Kidney tubule cell (primary cell): ENCODE measurements at regions not wholly inside any gene's neighbourhood (a gene's known extent, or its start where the extent isn't known, plus 50 kb on each side); places are given as distances from the start of the nearest gene placed in this dataset.

Source experiments
- DNase-seq: peaks from one replicate; pipeline ENCODE4 v3.0.0-alpha.2; 2018; ENCODE audit warnings: low spot score

- DNase-seq: no peak
Measured at GRCh38 chr10:94043431-94043990, 49.8 kb downstream of the PLCE1 start.

GRCh38 chr10:94046098-94046497 is 52.4 kb downstream of the PLCE1 start:
- DNase-seq: no peak

DNA sequence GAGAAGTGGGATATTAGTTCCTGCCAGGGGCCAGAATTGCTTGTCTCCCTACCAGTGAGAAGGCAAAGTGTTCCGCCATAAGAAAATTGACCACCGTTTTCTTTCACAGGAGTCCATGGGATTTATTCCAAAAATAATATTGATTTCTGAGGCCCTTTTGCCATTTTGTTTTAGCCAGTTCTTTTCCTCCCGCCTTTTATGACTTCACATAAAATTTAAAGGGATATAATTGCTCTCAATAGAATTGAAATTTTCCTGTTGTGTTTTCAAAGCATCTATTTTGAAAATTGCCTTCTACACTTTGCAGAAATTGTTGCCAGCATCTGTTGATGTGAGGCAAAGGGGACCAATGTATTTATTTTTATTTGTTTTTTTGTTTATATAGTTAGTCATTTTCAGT is 53.6 kb downstream of the PLCE1 start:
- DNase-seq: no peak

GRCh38 chr10:94049911-94050310 is 56.2 kb downstream of the PLCE1 start:
- DNase-seq: no peak

DNA sequence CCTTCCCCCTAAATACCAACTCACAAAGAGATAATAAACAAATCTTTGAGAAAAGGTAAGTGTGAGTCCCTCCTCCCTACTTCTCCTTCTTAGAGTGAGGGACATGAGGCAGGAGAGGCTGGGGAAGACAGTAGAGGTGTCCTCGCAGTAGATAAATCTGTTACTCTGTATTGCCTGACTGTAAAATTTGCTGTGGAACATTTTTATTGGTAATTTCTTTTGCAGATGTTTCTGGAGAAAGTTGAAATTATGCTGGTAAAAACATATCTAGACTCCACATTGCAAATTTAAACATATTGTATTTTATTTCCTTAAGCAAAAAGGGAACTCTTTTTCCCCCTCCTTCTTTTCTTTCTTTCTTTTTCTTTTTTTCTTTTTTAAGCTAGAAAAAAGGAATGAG is 58.5 kb downstream of the PLCE1 start:
- no peak for DNase-seq

DNA sequence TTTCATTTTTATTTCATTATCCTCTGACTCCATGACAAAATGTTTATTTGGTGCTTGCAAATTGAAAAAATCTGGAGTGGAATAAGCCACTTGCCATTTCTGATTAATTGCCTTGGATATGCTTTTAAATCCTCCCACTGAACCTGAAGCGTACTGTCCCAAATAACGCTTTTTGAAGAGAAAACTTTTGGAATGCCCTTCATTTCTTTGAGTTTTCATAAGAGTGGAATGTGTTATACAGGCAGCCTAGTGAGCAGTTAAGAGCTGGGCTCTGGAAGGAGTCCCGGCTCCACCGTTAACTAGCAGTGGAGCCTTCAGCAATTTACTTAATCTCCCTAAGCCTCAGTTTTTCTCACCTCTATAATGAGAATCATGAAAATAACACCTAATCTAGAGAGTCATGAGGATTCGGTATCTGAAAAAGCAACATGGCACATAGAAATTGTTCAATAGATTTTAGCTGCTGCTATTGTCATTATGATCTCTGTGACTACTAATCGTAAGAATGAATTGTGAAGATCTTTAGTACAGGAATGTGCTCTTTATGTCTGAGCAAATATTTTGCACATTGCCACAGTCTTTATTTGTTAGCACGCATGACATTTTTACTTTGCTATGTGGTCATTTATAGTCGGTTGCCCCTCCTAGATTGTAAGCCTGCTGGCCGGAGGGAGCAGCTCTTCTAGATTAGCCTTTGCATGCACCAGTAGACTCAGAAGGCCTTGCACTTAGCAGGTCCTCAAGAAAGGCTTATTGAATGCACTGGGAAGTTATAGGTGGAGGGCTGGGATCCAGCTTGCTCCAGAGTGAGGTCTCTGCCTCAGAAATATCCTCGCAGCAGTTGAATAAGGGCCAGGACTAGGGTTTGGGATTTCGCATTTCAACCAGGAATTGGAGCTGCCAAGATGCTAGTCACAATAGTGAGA is 59.4 kb downstream of the PLCE1 start:
- DNase-seq: no peak

DNA sequence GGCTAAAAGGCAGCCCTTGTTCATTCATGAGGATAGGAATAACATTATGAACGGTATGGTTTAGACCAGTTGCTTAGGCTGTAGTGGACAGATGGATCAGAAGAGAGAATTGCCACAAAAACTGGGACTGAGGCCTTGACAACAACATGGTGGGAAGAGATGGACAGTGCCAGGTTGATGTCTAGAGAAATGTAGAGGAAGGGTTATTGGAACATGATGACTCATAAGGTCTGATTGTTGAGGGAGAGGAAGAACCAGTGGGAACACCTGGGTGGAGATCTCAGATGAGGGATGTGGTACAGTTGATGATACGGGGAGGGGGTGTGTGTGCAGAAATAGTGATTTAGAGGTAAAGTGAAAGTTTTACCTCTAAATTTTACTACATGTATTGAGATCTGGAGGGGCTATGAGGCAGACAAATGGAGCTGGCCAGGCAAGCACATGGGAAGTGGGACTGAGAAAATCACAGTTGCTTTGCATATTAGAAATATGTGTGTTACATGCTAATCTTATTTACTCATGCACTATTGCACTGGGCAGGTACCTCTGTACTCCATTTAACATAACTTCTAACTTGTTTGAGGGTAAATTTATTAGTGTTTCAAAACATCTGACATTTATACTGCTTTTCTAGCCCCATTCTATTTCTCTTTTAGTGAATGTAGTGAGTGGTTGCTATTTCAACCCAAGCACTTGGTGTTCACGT is 65.6 kb downstream of the PLCE1 start:
- DNase-seq: no peak

DNA sequence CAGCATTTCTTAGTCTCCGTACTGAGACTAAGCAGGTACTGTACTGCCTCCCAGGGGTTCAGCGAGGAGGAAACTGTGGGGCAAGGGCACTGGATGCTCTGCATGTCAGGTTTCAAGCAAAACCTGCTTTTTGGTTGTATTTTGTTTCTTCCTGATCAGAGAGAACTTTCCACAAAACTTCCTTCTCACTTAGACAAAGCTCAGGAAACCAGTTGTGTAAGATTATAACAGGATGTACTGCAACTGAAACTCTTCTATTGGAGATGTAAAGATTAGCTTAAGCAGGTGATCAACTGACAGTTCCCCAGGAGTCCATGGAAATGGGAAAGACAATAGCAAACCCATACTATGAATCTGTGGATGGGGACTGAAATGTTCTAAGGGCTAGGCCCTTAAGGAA is 67.3 kb downstream of the PLCE1 start:
- DNase-seq: no peak

DNA sequence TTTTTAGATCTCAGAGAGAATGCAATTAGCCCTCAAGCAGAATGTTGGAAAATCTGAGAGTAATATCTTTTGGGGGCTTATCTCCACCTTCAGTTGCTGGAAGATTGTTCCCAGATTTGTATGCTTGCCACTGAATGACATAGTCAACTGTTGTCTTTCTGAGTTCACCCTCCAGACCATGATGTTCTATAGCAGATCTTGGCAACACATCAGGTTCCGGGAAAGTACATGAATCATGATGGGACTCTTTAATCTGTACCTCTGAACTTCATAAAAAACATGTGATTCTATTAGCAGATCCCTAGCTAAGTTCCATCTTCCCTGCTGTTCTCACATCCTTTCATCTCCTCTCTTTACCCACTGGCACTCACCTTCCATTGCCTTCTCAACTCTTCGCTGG is 68.9 kb downstream of the PLCE1 start:
- no peak for DNase-seq

- DNase-seq: no peak
Measured at GRCh38 chr10:94065362-94065761, 71.6 kb downstream of the PLCE1 start.

- DNase-seq: no peak
Measured at GRCh38 chr10:94065787-94066186, 72.1 kb downstream of the PLCE1 start.

GRCh38 chr10:94066411-94066810 is 72.7 kb downstream of the PLCE1 start:
- DNase-seq: peak; percentile 19

DNA sequence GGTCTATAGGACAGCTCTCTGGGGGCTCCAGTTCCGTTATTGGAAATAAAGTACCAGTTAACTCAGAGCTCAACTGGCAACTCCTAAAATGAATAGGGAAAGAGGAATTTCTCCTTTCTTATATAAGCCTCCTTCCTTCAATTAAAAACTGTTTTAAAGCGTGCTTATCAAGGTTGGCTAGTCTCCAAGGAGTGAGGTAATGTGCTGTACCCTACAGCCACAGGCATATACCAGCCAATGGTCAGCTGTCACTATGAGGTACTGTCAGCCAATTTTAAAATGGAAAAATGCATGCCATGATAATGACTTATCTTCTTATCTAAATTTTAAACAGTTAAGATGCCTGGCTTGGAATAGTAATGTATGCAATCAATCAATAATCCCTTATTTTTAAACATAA is 76.2 kb downstream of the PLCE1 start:
- DNase-seq: no peak

DNA sequence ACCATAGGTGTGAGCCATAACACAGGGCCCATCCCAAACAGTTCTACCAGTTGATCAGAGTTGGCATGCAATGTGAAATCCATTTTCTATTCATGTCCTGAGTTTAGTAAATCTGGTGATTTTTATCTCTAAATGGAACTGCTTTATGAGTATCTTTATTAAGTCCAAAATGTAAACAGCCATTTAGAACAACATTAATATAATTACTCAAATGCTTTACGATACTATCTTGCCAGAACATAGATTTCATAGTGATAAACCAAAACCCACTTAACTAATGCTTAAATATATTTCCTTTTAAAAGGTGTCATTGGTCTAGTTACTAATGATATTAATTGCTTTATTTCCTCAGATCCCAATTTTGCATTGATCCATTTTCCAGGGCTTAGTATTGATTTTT is 80.7 kb downstream of the PLCE1 start:
- no peak for DNase-seq

DNA sequence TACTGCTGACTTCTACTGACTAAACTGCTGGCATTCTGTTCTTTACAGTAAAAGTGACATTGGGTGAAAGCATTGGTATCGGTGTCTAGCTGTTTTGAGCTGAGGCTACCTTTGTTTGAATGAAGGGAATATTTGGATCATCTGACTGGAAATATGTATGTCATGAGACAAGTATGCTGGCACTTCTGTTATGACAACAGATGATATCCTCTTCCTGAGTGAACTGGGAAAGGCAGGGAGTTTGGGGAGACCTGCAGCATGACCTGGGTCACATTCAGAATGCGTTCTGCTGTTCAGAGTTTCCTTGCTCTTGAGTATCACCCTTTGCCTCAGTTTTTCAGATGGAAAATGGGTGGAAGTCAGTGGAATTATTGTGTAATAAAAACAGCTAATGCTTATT is 81.8 kb downstream of the PLCE1 start:
- peak; percentile 16 for DNase-seq

DNA sequence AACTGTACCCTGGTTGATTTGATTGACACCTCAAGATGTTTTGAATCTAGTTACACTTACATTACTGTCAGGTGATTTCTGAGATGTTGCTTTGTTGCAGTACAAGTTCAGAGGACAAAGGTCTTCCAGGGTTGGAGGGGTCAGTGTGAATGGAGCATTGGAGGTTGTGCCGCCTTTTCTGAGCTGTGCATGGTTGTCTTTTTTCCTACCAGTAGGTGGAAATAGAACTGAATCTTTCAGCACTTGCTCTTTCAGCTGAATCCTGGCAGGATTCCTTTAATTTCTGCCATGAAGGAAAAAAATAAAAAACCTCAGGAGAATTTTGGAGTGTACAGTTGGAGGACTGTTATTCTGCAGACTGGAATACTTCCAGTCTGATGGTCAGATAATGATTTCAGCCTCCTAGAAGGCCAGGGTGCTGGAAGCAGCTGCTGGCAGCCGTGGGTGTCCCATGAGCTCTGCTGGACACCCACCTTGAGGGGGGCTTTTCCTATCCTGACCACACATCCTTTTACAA is 82.7 kb downstream of the PLCE1 start:
- DNase-seq: peak; percentile 26

GRCh38 chr10:94077042-94077441 is 83.3 kb downstream of the PLCE1 start:
- no peak for DNase-seq

DNA sequence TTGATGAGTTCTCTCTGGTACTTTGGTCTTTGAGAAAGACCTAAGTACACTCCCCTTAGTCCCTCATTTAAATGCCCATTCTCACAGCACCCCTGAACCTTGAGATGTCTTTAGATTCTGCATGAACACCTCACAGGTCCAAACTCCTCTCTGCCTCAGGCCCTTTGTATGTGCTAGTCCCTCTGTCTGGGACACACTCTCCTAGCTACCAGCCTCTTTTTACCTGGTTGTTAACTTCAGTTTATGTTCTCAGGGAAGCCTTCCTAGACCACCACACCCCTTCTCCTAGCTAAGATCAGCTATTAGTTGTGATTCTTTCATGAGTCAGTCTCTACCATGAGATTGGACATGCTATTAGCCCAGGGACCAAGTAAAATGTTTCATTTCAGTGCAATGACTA is 86.4 kb downstream of the PLCE1 start:
- DNase-seq: no peak

- DNase-seq: no peak
Measured at GRCh38 chr10:94083662-94084265, 90.0 kb downstream of the PLCE1 start.

DNA sequence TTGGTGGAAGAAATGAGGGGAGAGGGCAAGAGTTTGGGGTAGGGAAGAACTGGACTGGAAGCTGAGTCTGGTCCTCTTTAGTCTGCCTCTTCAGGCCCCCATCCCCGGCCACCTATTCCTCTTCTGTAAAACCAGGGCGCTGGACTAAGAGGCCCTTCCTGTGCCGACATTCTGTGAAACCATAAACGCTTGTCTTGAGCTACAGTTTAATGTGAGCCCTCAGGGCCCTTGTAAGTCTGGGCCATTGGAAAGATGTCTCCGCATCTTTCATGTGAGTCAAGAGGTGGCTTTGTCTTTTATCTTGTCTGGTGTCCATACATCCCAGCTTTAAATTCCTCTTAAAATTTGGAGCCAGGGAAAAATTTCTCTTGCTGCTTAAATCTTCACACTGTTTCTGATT is 90.6 kb downstream of the PLCE1 start:
- DNase-seq: no peak

GRCh38 chr10:94085288-94085687 is 91.6 kb downstream of the PLCE1 start:
- DNase-seq: no peak

DNA sequence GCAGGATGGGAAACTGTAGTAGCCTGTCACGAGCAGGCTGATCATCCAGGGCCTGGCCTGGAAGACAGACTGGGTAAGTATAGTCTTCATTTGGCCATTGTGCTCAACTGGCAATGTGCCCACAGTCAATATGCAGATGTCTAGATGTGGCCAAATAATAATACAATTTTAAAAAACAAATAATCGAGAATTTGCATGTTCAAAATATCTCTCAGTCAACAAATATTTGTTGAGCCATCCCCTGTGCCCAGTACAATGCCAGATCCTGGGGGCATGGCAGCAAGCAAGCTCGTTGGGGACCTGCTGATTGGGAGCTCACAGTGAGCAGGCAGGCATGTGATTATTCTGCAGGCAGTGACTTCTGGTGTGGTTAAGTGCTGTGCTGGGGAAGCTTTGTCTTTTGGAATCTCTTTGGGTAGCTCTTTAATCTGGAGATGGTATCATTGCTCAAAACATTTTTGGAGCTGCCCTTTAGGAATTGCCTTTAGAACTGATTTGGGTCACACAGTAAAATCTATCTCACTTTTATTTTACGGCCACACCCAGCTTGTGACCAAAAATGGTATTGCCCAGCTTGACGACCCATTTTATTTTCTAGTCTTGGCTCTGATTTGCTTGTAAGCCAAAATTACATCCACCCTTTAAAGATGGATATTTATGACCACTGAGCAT is 92.2 kb downstream of the PLCE1 start:
- DNase-seq: no peak
